SK-N-SH (cell line): ENCODE measurements at regions not wholly inside any gene's neighbourhood (a gene's known extent, or its start where the extent isn't known, plus 50 kb on each side); places are given as distances from the start of the nearest gene placed in this dataset.

Source experiments
- CTCF ChIA-PET: fragments of 300-600, 350-600 bp; formaldehyde crosslinking; extraction: SDS; loops from one replicate; lab custom pipeline; 2021; lab: Yijun Ruan, JAX
- POLR2A ChIA-PET: fragments of 350-600 bp; sonication (Branson Sonifier 250); formaldehyde crosslinking; extraction: SDS; loops from one replicate; lab custom pipeline; 2020; ENCODE audit warnings: antibody characterized with exemption, inconsistent platforms; lab: Yijun Ruan, JAX
- DNase-seq: peaks from one replicate; pipeline ENCODE4 v3.0.0; 2012
- H2AFZ ChIP-seq: fragments of 200-600 bp; sonication (generic); 2 replicates; pipeline ENCODE4 v1.8.1; 2016; ENCODE audit warnings: antibody characterized with exemption, mild to moderate bottlenecking, low read depth
- H3F3A ChIP-seq: fragments of 200-600 bp; sonication (generic); replicated peaks from 2 replicates; pipeline ENCODE3; 2016; ENCODE audit warnings: antibody characterized with exemption, mild to moderate bottlenecking; ENCODE audit not compliant: insufficient read depth
- H3K27ac ChIP-seq, 2 experiments: fragments of 200-500 bp in 1 of 2; fragments of 200-600 bp in 1 of 2; sonication (Bioruptor generic) in 1 of 2; sonication (generic), shearing (Covaris generic) in 1 of 2; 2 replicates each; pipeline versions ENCODE4 v1.5.1 to v1.6.1; 2014 to 2016; ENCODE audit warnings: low read depth in 2 of 2, inconsistent platforms in 1 of 2, low read length in 1 of 2, mild to moderate bottlenecking in 1 of 2, mixed read lengths in 1 of 2
- H3K27me3 ChIP-seq: fragments of 200-600 bp; sonication (generic), shearing (Covaris generic); 2 replicates; pipeline ENCODE4 v1.6.1; 2016; ENCODE audit warnings: mixed run types; ENCODE audit not compliant: insufficient read depth
- H3K36me3 ChIP-seq, 2 experiments: fragments of 200-500 bp in 1 of 2; fragments of 200-600 bp in 1 of 2; sonication (Bioruptor generic) in 1 of 2; sonication (generic) in 1 of 2; replicated peaks in 1 of 2; 2 replicates each; pipeline versions ENCODE3 to v1.5.1; 2014 to 2016; ENCODE audit warnings: low read length in 1 of 2, mild to moderate bottlenecking in 1 of 2; ENCODE audit not compliant: insufficient read depth in 2 of 2, control insufficient read depth in 1 of 2
- H3K4me1 ChIP-seq, 2 experiments: fragments of 200-500 bp in 1 of 2; fragments of 200-600 bp in 1 of 2; sonication (Bioruptor generic) in 1 of 2; sonication (generic), shearing (Covaris generic) in 1 of 2; 2 replicates each; pipeline versions ENCODE4 v1.5.1 to v1.6.1; 2014 to 2016; ENCODE audit warnings: low read depth in 1 of 2, low read length in 1 of 2, mixed run types in 1 of 2; ENCODE audit not compliant: insufficient read depth in 2 of 2, control insufficient read depth in 1 of 2
- H3K4me2 ChIP-seq: fragments of 200-600 bp; sonication (generic), shearing (Covaris generic); 2 replicates; pipeline ENCODE4 v1.6.1; 2017; ENCODE audit warnings: mixed run types
- H3K4me3 ChIP-seq, 2 experiments: fragments of 200-500 bp in 1 of 2; fragments of 200-600 bp in 1 of 2; sonication (Bioruptor generic) in 1 of 2; sonication (generic), shearing (Covaris generic) in 1 of 2; 2 replicates each; pipeline versions ENCODE4 v1.5.1 to v1.8.1; 2014 to 2016; ENCODE audit warnings: low read depth in 2 of 2, inconsistent platforms in 1 of 2, low read length in 1 of 2, mild to moderate bottlenecking in 1 of 2, mixed read lengths in 1 of 2, moderate library complexity in 1 of 2
- H3K79me2 ChIP-seq: fragments of 200-600 bp; sonication (generic); 2 replicates; pipeline ENCODE4 v1.8.1; 2017; ENCODE audit warnings: mild to moderate bottlenecking; ENCODE audit not compliant: insufficient read depth
- H3K9ac ChIP-seq: fragments of 200-600 bp; sonication (generic); 2 replicates; pipeline ENCODE4 v1.6.1; 2017; ENCODE audit warnings: mixed run types
- H3K9me2 ChIP-seq: fragments of 200-600 bp; sonication (generic); 2 replicates; pipeline ENCODE4 v1.6.1; 2017; ENCODE audit warnings: mixed run types
- H3K9me3 ChIP-seq: fragments of 200-600 bp; sonication (generic); 2 replicates; pipeline ENCODE4 v1.6.1; 2017; ENCODE audit warnings: mixed run types, mild to moderate bottlenecking, moderate library complexity
- H4K20me1 ChIP-seq: fragments of 200-600 bp; sonication (generic); 2 replicates; pipeline ENCODE4 v1.6.1; 2017; ENCODE audit warnings: mild to moderate bottlenecking, mixed run types; ENCODE audit not compliant: insufficient read depth
- CHD2 ChIP-seq: fragments of 150-350 bp; IDR thresholded peaks from 2 replicates; pipeline ENCODE4 v1.6.1; 2018; ENCODE audit warnings: low read length; ENCODE audit not compliant: partially characterized antibody
- ELF1 ChIP-seq: IDR thresholded peaks from 2 replicates; pipeline ENCODE4 v1.4.0; 2012
- EZH2phosphoT487 ChIP-seq: fragments of 200-600 bp; sonication (generic); IDR thresholded peaks from 2 replicates; pipeline ENCODE4 v1.6.1; 2017; ENCODE audit warnings: low read depth, mixed run types, mild to moderate bottlenecking, antibody characterized with exemption, moderate library complexity, borderline replicate concordance
- FOSL2 ChIP-seq: IDR thresholded peaks from 2 replicates; pipeline ENCODE4 v1.4.0; 2012; ENCODE audit warnings: low read depth, mild to moderate bottlenecking, moderate library complexity, borderline replicate concordance
- FOXM1 ChIP-seq: IDR thresholded peaks from 2 replicates; pipeline ENCODE4 v1.4.0; 2012; ENCODE audit warnings: low read depth, mild to moderate bottlenecking
- GABPA ChIP-seq: IDR thresholded peaks from 2 replicates; pipeline ENCODE4 v1.4.0; 2012; ENCODE audit warnings: low read depth, mild to moderate bottlenecking
- GATA2 ChIP-seq: sonication (generic); formaldehyde crosslinking; IDR thresholded peaks from 2 replicates; pipeline ENCODE4 v1.5.0; 2020; ENCODE audit warnings: mild to moderate bottlenecking, missing genetic modification reagents
- JUND ChIP-seq: IDR thresholded peaks from 2 replicates; pipeline ENCODE4 v1.4.0; 2012
- MAX ChIP-seq: IDR thresholded peaks from 2 replicates; pipeline ENCODE4 v1.4.0; 2012; ENCODE audit warnings: low read depth
- NFIC ChIP-seq: IDR thresholded peaks from 2 replicates; pipeline ENCODE4 v1.4.0; 2012; ENCODE audit warnings: borderline replicate concordance
- POLR2AphosphoS5 ChIP-seq: IDR thresholded peaks from 2 replicates; pipeline ENCODE4 v1.6.1; 2012; ENCODE audit warnings: low read depth, low read length
- RAD21 ChIP-seq: IDR thresholded peaks from 2 replicates; pipeline ENCODE4 v1.6.1; 2012; ENCODE audit warnings: mild to moderate bottlenecking, low read length
- RCOR1 ChIP-seq: fragments of 150-350 bp; IDR thresholded peaks from 2 replicates; pipeline ENCODE4 v1.6.1; 2017; ENCODE audit warnings: antibody characterized with exemption, low read length
- TEAD4 ChIP-seq: IDR thresholded peaks from 2 replicates; pipeline ENCODE4 v1.4.0; 2012; ENCODE audit warnings: mild to moderate bottlenecking, borderline replicate concordance; ENCODE audit not compliant: insufficient read depth
- USF1 ChIP-seq: IDR thresholded peaks from 2 replicates; pipeline ENCODE4 v1.4.0; 2012; ENCODE audit warnings: low read depth, borderline replicate concordance
- YY1 ChIP-seq: IDR thresholded peaks from 2 replicates; pipeline ENCODE4 v1.4.0; 2012; ENCODE audit warnings: low read depth, mild to moderate bottlenecking
- WGBS: methylation state at CpG from one replicate; pipeline ENCODE4 v1.1.6; 2017; ENCODE audit warnings: low lambda C conversion rate; 5-methylcytosine and 5-hydroxymethylcytosine counted together
- TF ChIP-seq, protein P1 (sequence below): IDR thresholded peaks from 2 replicates; pipeline ENCODE4; 2012
- TF ChIP-seq, protein P2 (sequence below): fragments of 150-350 bp; IDR thresholded peaks from 2 replicates; pipeline ENCODE4 v1.6.1; 2016; ENCODE audit warnings: mild to moderate bottlenecking, low read depth, low read length

DNA sequence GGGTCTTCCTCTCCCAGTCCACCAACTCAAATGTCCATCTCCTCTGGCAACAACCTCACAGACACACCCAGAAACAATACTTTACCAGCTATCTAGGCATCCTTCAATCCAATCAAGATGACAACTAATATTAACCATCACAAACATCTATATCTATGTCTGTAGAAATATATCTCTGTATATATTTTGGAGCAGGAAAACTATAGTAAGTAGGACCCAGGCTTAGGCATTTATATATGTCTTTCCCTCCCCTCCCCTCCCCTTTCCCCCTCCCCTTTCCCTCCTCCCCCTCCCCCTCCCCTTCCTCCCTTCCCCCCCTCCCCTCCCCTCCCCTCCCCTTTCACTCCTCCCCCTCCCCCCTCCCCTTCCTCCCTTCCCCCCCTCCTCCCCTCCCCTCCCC, 210.5 kb downstream of the RNF144A start (continued):
- TF ChIP-seq YY1 (no peak), TEAD4 (no peak), EZH2phosphoT487 (no peak), CHD2 (no peak), RCOR1 (no peak), NFIC (no peak), ELF1 (no peak), JUND (no peak)
- TF ChIP-seq, protein P1, sequence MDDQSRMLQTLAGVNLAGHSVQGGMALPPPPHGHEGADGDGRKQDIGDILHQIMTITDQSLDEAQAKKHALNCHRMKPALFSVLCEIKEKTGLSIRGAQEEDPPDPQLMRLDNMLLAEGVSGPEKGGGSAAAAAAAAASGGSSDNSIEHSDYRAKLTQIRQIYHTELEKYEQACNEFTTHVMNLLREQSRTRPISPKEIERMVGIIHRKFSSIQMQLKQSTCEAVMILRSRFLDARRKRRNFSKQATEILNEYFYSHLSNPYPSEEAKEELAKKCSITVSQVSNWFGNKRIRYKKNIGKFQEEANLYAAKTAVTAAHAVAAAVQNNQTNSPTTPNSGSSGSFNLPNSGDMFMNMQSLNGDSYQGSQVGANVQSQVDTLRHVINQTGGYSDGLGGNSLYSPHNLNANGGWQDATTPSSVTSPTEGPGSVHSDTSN: no peak
- TF ChIP-seq, protein P2, sequence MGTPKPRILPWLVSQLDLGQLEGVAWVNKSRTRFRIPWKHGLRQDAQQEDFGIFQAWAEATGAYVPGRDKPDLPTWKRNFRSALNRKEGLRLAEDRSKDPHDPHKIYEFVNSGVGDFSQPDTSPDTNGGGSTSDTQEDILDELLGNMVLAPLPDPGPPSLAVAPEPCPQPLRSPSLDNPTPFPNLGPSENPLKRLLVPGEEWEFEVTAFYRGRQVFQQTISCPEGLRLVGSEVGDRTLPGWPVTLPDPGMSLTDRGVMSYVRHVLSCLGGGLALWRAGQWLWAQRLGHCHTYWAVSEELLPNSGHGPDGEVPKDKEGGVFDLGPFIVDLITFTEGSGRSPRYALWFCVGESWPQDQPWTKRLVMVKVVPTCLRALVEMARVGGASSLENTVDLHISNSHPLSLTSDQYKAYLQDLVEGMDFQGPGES: no peak

- Histone ChIP-seq H3K36me3 (no peaks in the 10 kb centered on the region), H3K4me3 (no peak overlapping the region), H3K27ac (no peak overlapping the region), H3K79me2 (no peaks in the 10 kb centered on the region), H3K4me2 (no peak overlapping the region), H3K4me1 (peaks cover 0 to 4% of the 10 kb centered on the region in 2 experiments; a peak in 1 of 4 replicates), H3K27me3 (no peaks in the 10 kb centered on the region), H3K9ac (no peak overlapping the region), H3F3A (no peaks in the 10 kb centered on the region), H3K9me2 (no peaks in the 10 kb centered on the region), H2AFZ (no peak overlapping the region), H4K20me1 (no peaks in the 10 kb centered on the region), H3K9me3 (no peaks in the 10 kb centered on the region)
- WGBS: 77% methylated on average over 5 of the region's 5 CpGs
- DNase-seq: no peak
- no peak for TF ChIP-seq RCOR1
- ChIA-PET POLR2A (no interaction called here), CTCF (interaction anchor here (0.9 to 2.1 kb wide), 4 partner anchors 11 to 57 kb away, joined by 3 to 8 read pairs (median 5); no protein-coding TSS in a partner anchor)
Measured at GRCh38 chr2:7131261-7131660, 214.0 kb downstream of the RNF144A start.

DNA sequence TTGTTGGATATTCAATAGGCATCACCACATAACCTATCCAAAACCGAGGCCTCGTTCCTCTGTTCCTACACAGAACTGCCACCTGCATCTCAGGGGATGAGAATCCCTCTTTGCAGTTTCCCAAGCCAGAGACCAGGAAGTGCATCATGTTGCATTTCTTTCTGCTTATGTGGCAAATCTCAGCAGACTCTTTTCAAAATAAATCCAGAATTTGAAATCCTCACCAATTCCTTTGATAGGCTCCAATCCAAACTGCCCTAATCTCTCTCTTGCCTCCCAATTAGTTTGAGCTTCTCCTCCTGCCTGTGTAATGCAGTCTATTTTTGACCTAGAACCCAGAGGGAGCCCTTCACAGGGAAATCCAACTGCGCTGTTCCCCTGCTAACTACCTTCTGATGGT, 215.5 kb downstream of the RNF144A start:
- DNase-seq: no peak
- no peak overlapping the region for H3K4me2 ChIP-seq
- POLR2A ChIA-PET: no interaction called here

More for the DNA sequence above, 215.5 kb downstream of the RNF144A start:
- H3K79me2 ChIP-seq: no peaks in the 10 kb centered on the region
- H2AFZ ChIP-seq: no peak overlapping the region
- H3K9me3 ChIP-seq: no peaks in the 10 kb centered on the region
- CTCF ChIA-PET: interaction anchor here (0.9 to 2.1 kb wide), 4 partner anchors 11 to 31 kb away, joined by 3 to 8 read pairs (median 4); no protein-coding TSS in a partner anchor
- H3K27me3 ChIP-seq: no peaks in the 10 kb centered on the region
- no peak overlapping the region for H3K27ac ChIP-seq
- no peaks in the 10 kb centered on the region for H3K9me2 ChIP-seq
- H3F3A ChIP-seq: no peaks in the 10 kb centered on the region
- TF ChIP-seq, protein P2: no peak
- TF ChIP-seq MAX (no peak), EZH2phosphoT487 (no peak), GABPA (no peak), RAD21 (no peak), POLR2AphosphoS5 (no peak), FOXM1 (no peak), TEAD4 (no peak), GATA2 (no peak), FOSL2 (no peak), USF1 (no peak)
- TF ChIP-seq, protein P1: no peak
- no peaks in the 10 kb centered on the region for H3K36me3 ChIP-seq
- H3K4me1 ChIP-seq: peaks cover 0 to 4% of the 10 kb centered on the region in 2 experiments; a peak in 1 of 4 replicates
- WGBS: 95% methylated on average over 3 of the region's 3 CpGs
- H3K4me3 ChIP-seq: no peak overlapping the region
- H4K20me1 ChIP-seq: no peaks in the 10 kb centered on the region
- no peak overlapping the region for H3K9ac ChIP-seq
